ENCODE measurements at regions not wholly inside any gene's neighbourhood (a gene's known extent, or its start where the extent isn't known, plus 50 kb on each side); places are given as distances from the start of the nearest gene placed in this dataset.

GRCh38 chr1:62382658-62382955 lies 54.2 kb upstream of the USP1 start:
- Histone ChIP-seq H3K27me3 (ENCODE audit: control insufficient read depth in 1 of 2, insufficient read depth in 2 of 2, low read length in 2 of 2) (no peaks in the 10 kb centered on the region), H3K9me3 (ENCODE audit: control insufficient read depth in 1 of 2, insufficient read depth in 1 of 2, low read length in 2 of 2) (no peaks in the 10 kb centered on the region), H3K4me3 (ENCODE audit: low read length) (no peak overlapping the region), H3K36me3 (ENCODE audit: insufficient read depth, low read length) (no peaks in the 10 kb centered on the region), H3K4me1 (ENCODE audit: insufficient read depth, low read length) (no peaks in the 10 kb centered on the region), H3K27ac (ENCODE audit: low read depth in 1 of 2, low read length in 2 of 2) (no peak overlapping the region)
- H3K36me3 Mint-ChIP-seq (ENCODE audit: low read depth) = no peaks in the 10 kb centered on the region
- H3K4me3 Mint-ChIP-seq = no peak overlapping the region
- intact Hi-C loops (cut with DNase I, micrococcal nuclease) = no loop called here
- H3K27me3 Mint-ChIP-seq = no peaks in the 10 kb centered on the region
- H3K4me1 Mint-ChIP-seq (ENCODE audit: low read depth) = no peaks in the 10 kb centered on the region
- no peak overlapping the region for H3K27ac Mint-ChIP-seq
- POLR2A ChIA-PET = no interaction called here
- CTCF ChIA-PET = no interaction called here
- no peaks in the 10 kb centered on the region for H3K9me3 Mint-ChIP-seq
- TF ChIP-seq, protein P1, sequence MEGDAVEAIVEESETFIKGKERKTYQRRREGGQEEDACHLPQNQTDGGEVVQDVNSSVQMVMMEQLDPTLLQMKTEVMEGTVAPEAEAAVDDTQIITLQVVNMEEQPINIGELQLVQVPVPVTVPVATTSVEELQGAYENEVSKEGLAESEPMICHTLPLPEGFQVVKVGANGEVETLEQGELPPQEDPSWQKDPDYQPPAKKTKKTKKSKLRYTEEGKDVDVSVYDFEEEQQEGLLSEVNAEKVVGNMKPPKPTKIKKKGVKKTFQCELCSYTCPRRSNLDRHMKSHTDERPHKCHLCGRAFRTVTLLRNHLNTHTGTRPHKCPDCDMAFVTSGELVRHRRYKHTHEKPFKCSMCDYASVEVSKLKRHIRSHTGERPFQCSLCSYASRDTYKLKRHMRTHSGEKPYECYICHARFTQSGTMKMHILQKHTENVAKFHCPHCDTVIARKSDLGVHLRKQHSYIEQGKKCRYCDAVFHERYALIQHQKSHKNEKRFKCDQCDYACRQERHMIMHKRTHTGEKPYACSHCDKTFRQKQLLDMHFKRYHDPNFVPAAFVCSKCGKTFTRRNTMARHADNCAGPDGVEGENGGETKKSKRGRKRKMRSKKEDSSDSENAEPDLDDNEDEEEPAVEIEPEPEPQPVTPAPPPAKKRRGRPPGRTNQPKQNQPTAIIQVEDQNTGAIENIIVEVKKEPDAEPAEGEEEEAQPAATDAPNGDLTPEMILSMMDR (IDR thresholded peaks at IDR 0.05) = no peak
- no peak for ATAC-seq (ENCODE audit: poor library complexity)
- no peak for DNase-seq

DNA sequence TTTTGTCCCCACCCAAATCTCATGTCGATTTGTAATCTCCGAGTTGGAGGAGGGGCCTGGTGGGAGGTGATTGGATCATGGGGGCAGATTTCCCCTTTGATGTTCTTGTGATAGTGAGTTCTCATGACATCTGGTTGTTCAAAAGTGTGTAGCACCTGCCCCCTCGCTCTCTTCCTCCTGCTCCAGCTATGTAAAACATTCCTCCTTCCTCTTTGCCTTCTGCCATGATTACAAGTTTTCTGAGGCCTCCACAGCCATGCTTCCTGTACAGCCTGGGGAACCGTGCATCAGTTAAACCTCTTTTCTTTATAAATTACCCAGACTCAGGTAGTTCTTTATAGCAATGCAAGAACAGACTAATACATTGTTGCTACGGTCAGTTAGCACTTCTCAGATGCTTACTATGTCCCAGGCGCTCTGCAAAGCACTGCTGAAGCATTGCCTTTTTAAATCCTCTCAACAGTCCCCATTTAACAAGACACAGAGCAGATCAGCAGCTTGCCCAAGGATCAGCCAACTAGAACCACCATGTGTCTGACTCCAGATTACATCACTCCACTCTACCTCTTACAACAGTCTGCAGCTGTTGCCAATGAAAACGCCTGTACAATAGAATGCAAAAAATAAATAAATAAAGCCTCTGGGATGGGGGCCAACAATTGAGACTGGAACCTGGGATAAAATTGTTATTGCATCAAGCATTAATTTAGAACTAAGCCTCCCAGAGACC lies 52.4 kb upstream of the USP1 start:
- H3K4me1 Mint-ChIP-seq (ENCODE audit: low read depth) = no peaks in the 10 kb centered on the region
- H3K4me3 Mint-ChIP-seq = no peak overlapping the region
- H3K9me3 Mint-ChIP-seq = no peaks in the 10 kb centered on the region
- Histone ChIP-seq H3K27me3 (ENCODE audit: control insufficient read depth in 1 of 2, insufficient read depth in 2 of 2, low read length in 2 of 2) (no peaks in the 10 kb centered on the region), H3K9me3 (ENCODE audit: control insufficient read depth in 1 of 2, insufficient read depth in 1 of 2, low read length in 2 of 2) (no peaks in the 10 kb centered on the region), H3K27ac (ENCODE audit: low read depth in 1 of 2, low read length in 2 of 2) (no peak overlapping the region), H3K36me3 (ENCODE audit: insufficient read depth, low read length) (no peaks in the 10 kb centered on the region), H3K4me1 (ENCODE audit: insufficient read depth, low read length) (no peaks in the 10 kb centered on the region), H3K4me3 (ENCODE audit: low read length) (no peak overlapping the region)
- intact Hi-C loops (cut with DNase I, micrococcal nuclease) = no loop called here
- H3K27ac Mint-ChIP-seq = no peak overlapping the region
- no peaks in the 10 kb centered on the region for H3K27me3 Mint-ChIP-seq
- POLR2A ChIA-PET = no interaction called here
- TF ChIP-seq, protein P1 (IDR thresholded peaks at IDR 0.05) = no peak
- CTCF ChIA-PET = no interaction called here
- ATAC-seq (ENCODE audit: poor library complexity) (no peak), DNase-seq (no peak)
- no peaks in the 10 kb centered on the region for H3K36me3 Mint-ChIP-seq (ENCODE audit: low read depth)

- no peaks in the 10 kb centered on the region for H3K36me3 ChIP-seq (ENCODE audit: insufficient read depth, low read length)
- TF ChIP-seq, protein P1 (IDR thresholded peaks at IDR 0.05) = no peak
- CTCF ChIA-PET = no interaction called here
- DNase-seq (no peak), ATAC-seq (ENCODE audit: poor library complexity) (no peak)
- Mint-ChIP-seq H3K4me1 (ENCODE audit: low read depth) (no peaks in the 10 kb centered on the region), H3K9me3 (no peaks in the 10 kb centered on the region), H3K36me3 (ENCODE audit: low read depth) (no peaks in the 10 kb centered on the region), H3K4me3 (no peak overlapping the region), H3K27ac (no peak overlapping the region), H3K27me3 (no peaks in the 10 kb centered on the region)
- no peaks in the 10 kb centered on the region for H3K27me3 ChIP-seq (ENCODE audit: control insufficient read depth in 1 of 2, insufficient read depth in 2 of 2, low read length in 2 of 2)
- H3K9me3 ChIP-seq (ENCODE audit: control insufficient read depth in 1 of 2, insufficient read depth in 1 of 2, low read length in 2 of 2) = no peaks in the 10 kb centered on the region
- POLR2A ChIA-PET = interaction anchor here (0.6 kb wide), 1 partner anchor 17 kb away, joined by 3 read pairs; no protein-coding TSS in a partner anchor
- intact Hi-C loops (cut with DNase I, micrococcal nuclease) = no loop called here
- no peak overlapping the region for H3K27ac ChIP-seq (ENCODE audit: low read depth in 1 of 2, low read length in 2 of 2)
- H3K4me3 ChIP-seq (ENCODE audit: low read length) = no peak overlapping the region
- H3K4me1 ChIP-seq (ENCODE audit: insufficient read depth, low read length) = no peaks in the 10 kb centered on the region
Observed at GRCh38 chr1:62385923-62386322, 50.9 kb upstream of the USP1 start.
